HEK293 (cell line): ENCODE measurements at regions not wholly inside any gene's neighbourhood (a gene's known extent, or its start where the extent isn't known, plus 50 kb on each side); places are given as distances from the start of the nearest gene placed in this dataset.

ENCODE experiments used
- CTCF ChIA-PET: fragments of 350-600 bp; formaldehyde crosslinking; extraction: SDS; loops from one replicate; lab custom pipeline; 2021; ENCODE audit warnings: antibody characterized with exemption; lab: Yijun Ruan, JAX
- POLR2A ChIA-PET: fragments of 300-600 bp; formaldehyde crosslinking; extraction: SDS; loops from one replicate; lab custom pipeline; 2020; ENCODE audit warnings: antibody characterized with exemption, inconsistent platforms; lab: Yijun Ruan, JAX
- H3K27ac ChIP-seq: fragments of 200-500 bp; sonication (Bioruptor generic); 2 replicates; pipeline ENCODE4 v1.5.1; 2014; ENCODE audit warnings: low read depth, low read length, control low read depth, inconsistent platforms; ENCODE audit errors: extremely low read depth
- H3K36me3 ChIP-seq, 2 experiments: fragments of 200-500 bp in 1 of 2; sonication (Bioruptor generic) in 1 of 2; 1 replicate in 1 of 2; 2 replicates in 1 of 2; pipeline ENCODE4 v1.5.1; 2014 to 2017; ENCODE audit warnings: inconsistent platforms in 2 of 2, low read length in 2 of 2; ENCODE audit not compliant: control insufficient read depth in 2 of 2, insufficient read depth in 1 of 2
- H3K4me1 ChIP-seq: fragments of 200-500 bp; sonication (Bioruptor generic); 2 replicates; pipeline ENCODE4 v1.5.1; 2014; ENCODE audit warnings: mild to moderate bottlenecking, low read length, inconsistent platforms; ENCODE audit not compliant: control insufficient read depth, insufficient read depth
- H3K4me3 ChIP-seq: 2 replicates; pipeline ENCODE4 v1.5.1; 2011; ENCODE audit warnings: low read depth, mild to moderate bottlenecking, control low read depth, low read length, moderate library complexity
- H3K9me3 ChIP-seq: fragments of 200-500 bp; sonication (Bioruptor generic); 2 replicates; pipeline ENCODE4 v1.5.1; 2014; ENCODE audit warnings: low read depth, low read length, inconsistent platforms; ENCODE audit not compliant: control insufficient read depth, insufficient read depth
- GLI4 ChIP-seq: fragments of 450-650 bp; formaldehyde crosslinking; IDR thresholded peaks from 2 replicates; pipeline ENCODE4 v1.5.1; 2016; ENCODE audit warnings: missing biosample characterization, missing genetic modification characterization
- RBAK ChIP-seq: fragments of 450-650 bp; formaldehyde crosslinking; IDR thresholded peaks from 2 replicates; pipeline ENCODE4 v1.5.1; 2016; ENCODE audit warnings: missing biosample characterization, missing genetic modification characterization
- TSHZ1 ChIP-seq: fragments of 450-650 bp; formaldehyde crosslinking; IDR thresholded peaks from 2 replicates; pipeline ENCODE4 v1.5.1; 2016; ENCODE audit warnings: missing biosample characterization, missing genetic modification characterization, borderline replicate concordance
- ZBTB44 ChIP-seq: fragments of 450-650 bp; IDR thresholded peaks from 2 replicates; pipeline ENCODE4 v1.5.1; 2018; ENCODE audit warnings: missing biosample characterization, mild to moderate bottlenecking, missing genetic modification characterization
- ZBTB6 ChIP-seq: fragments of 450-650 bp; formaldehyde crosslinking; IDR thresholded peaks from 2 replicates; pipeline ENCODE4 v1.5.1; 2017; ENCODE audit warnings: missing biosample characterization, missing genetic modification characterization
- ZFHX2 ChIP-seq: fragments of 450-650 bp; formaldehyde crosslinking; conservative IDR thresholded peaks from 2 replicates; pipeline ENCODE4 v1.5.1; 2016; ENCODE audit warnings: missing biosample characterization, missing genetic modification characterization
- ZFP41 ChIP-seq: fragments of 450-650 bp; formaldehyde crosslinking; IDR thresholded peaks from 2 replicates; pipeline ENCODE4 v1.5.1; 2016; ENCODE audit warnings: missing biosample characterization, missing genetic modification characterization, borderline replicate concordance
- ZNF114 ChIP-seq: fragments of 450-650 bp; formaldehyde crosslinking; IDR thresholded peaks from 2 replicates; pipeline ENCODE4 v1.5.0; 2017; ENCODE audit warnings: missing biosample characterization, missing genetic modification characterization
- ZNF157 ChIP-seq: fragments of 450-650 bp; formaldehyde crosslinking; IDR thresholded peaks from 2 replicates; pipeline ENCODE4 v1.5.1; 2016; ENCODE audit warnings: missing biosample characterization, missing genetic modification characterization
- ZNF18 ChIP-seq: fragments of 450-650 bp; formaldehyde crosslinking; IDR thresholded peaks from 2 replicates; pipeline ENCODE4 v1.5.1; 2016; ENCODE audit warnings: missing biosample characterization, missing genetic modification characterization
- ZNF274 ChIP-seq, 2 experiments: fragments of 200-500 bp in 1 of 2; fragments of 450-650 bp in 1 of 2; sonication (Bioruptor generic) in 1 of 2; formaldehyde crosslinking in 1 of 2; IDR thresholded peaks; 2 replicates each; pipeline versions ENCODE4 v1.5.1 to v1.6.1; 2014 to 2016; ENCODE audit warnings: borderline replicate concordance in 1 of 2, inconsistent platforms in 1 of 2, low read length in 1 of 2, missing biosample characterization in 1 of 2, missing genetic modification characterization in 1 of 2
- ZNF362 ChIP-seq: fragments of 450-650 bp; formaldehyde crosslinking; IDR thresholded peaks from 2 replicates; pipeline ENCODE4 v1.5.1; 2016; ENCODE audit warnings: missing biosample characterization, missing genetic modification characterization
- ZNF404 ChIP-seq: fragments of 450-650 bp; formaldehyde crosslinking; IDR thresholded peaks from 2 replicates; pipeline ENCODE4 v1.5.1; 2017; ENCODE audit warnings: missing biosample characterization, missing genetic modification characterization
- ZNF423 ChIP-seq: fragments of 450-650 bp; formaldehyde crosslinking; IDR thresholded peaks from 2 replicates; pipeline ENCODE4 v1.5.1; 2016; ENCODE audit warnings: missing biosample characterization, missing genetic modification characterization
- ZNF514 ChIP-seq: fragments of 450-650 bp; formaldehyde crosslinking; IDR thresholded peaks from 2 replicates; pipeline ENCODE4 v1.5.1; 2016; ENCODE audit warnings: missing biosample characterization, missing genetic modification characterization
- ZNF521 ChIP-seq: fragments of 450-650 bp; formaldehyde crosslinking; IDR thresholded peaks from 2 replicates; pipeline ENCODE4 v1.5.1; 2017; ENCODE audit warnings: missing biosample characterization, mild to moderate bottlenecking, missing genetic modification characterization
- ZNF549 ChIP-seq: fragments of 450-650 bp; IDR thresholded peaks from 2 replicates; pipeline ENCODE4 v1.5.1; 2018; ENCODE audit warnings: missing biosample characterization, missing genetic modification characterization, mild to moderate bottlenecking, inconsistent platforms, moderate library complexity
- ZNF560 ChIP-seq: fragments of 450-650 bp; formaldehyde crosslinking; IDR thresholded peaks from 2 replicates; pipeline ENCODE4 v1.5.1; 2017; ENCODE audit warnings: missing biosample characterization, missing genetic modification characterization, borderline replicate concordance
- ZNF629 ChIP-seq: fragments of 450-650 bp; formaldehyde crosslinking; IDR thresholded peaks from 2 replicates; pipeline ENCODE4 v1.5.1; 2017; ENCODE audit warnings: missing biosample characterization, missing genetic modification characterization
- ZNF664 ChIP-seq: fragments of 450-650 bp; formaldehyde crosslinking; IDR thresholded peaks from 2 replicates; pipeline ENCODE4 v1.5.1; 2016; ENCODE audit warnings: missing biosample characterization, missing genetic modification characterization
- ZNF707 ChIP-seq: fragments of 450-650 bp; formaldehyde crosslinking; IDR thresholded peaks from 2 replicates; pipeline ENCODE4 v1.5.1; 2016; ENCODE audit warnings: missing biosample characterization, missing genetic modification characterization
- ZNF776 ChIP-seq: fragments of 450-650 bp; formaldehyde crosslinking; IDR thresholded peaks from 2 replicates; pipeline ENCODE4 v1.5.0; 2017; ENCODE audit warnings: missing biosample characterization, missing genetic modification characterization, borderline replicate concordance
- ZNF791 ChIP-seq: fragments of 450-650 bp; formaldehyde crosslinking; IDR thresholded peaks from 2 replicates; pipeline ENCODE4 v1.5.1; 2016; ENCODE audit warnings: missing biosample characterization, missing genetic modification characterization

- no peaks in the 10 kb centered on the region for H3K36me3 ChIP-seq
- TF ChIP-seq ZNF157 (tag by site-specific recombination): peak; percentile 93
- TF ChIP-seq ZBTB44: no peak
- no peak for TF ChIP-seq ZNF791 (tag by site-specific recombination)
- TF ChIP-seq ZNF549 (tag by site-specific recombination): no peak
- POLR2A ChIA-PET: no interaction called here
- H3K4me3 ChIP-seq: no peak overlapping the region
- H3K9me3 ChIP-seq: no peaks in the 10 kb centered on the region
- no peak overlapping the region for H3K27ac ChIP-seq
- CTCF ChIA-PET: interaction anchor here (0.6 to 0.7 kb wide), 4 partner anchors 8 to 218 kb away, joined by 3 to 5 read pairs (median 4); no protein-coding TSS in a partner anchor
- no peaks in the 10 kb centered on the region for H3K4me1 ChIP-seq
These were observed 144.0 kb downstream of the SPTSSA start for GRCh38 chr14:34318014-34318413.

- CTCF ChIA-PET: interaction anchor here (0.6 to 1.8 kb wide), 3 partner anchors 13 to 644 kb away, joined by 3 to 6 read pairs (median 3); no protein-coding TSS in a partner anchor
- POLR2A ChIA-PET: no interaction called here
These were observed 151.3 kb downstream of the SPTSSA start for GRCh38 chr14:34310724-34311123.

GRCh38 chr14:34303811-34304210 lies 158.2 kb downstream of the SPTSSA start:
- Histone ChIP-seq H3K36me3 (no peaks in the 10 kb centered on the region), H3K4me3 (no peak overlapping the region), H3K9me3 (no peaks in the 10 kb centered on the region), H3K4me1 (no peaks in the 10 kb centered on the region), H3K27ac (no peak overlapping the region)
- POLR2A ChIA-PET: interaction anchor here (0.6 kb wide), 1 partner anchor 191 kb away, joined by 4 read pairs; no protein-coding TSS in a partner anchor
- CTCF ChIA-PET: interaction anchor here (0.7 to 6.4 kb wide), 4 partner anchors 13 to 464 kb away, joined by 3 to 41 read pairs (median 8); no protein-coding TSS in a partner anchor
- TF ChIP-seq TSHZ1 (no peak), ZNF629 (tag by site-specific recombination) (no peak), ZNF18 (tag by site-specific recombination) (no peak), ZNF664 (no peak), ZNF404 (no peak), ZNF362 (tag by site-specific recombination) (no peak), ZNF514 (tag by site-specific recombination) (no peak), ZNF521 (tag by site-specific recombination) (no peak), ZNF274 (IDR thresholded peaks at IDR 0.05; ENCODE audit: low read length) (no peak), ZNF274 (tag by site-specific recombination; IDR thresholded peaks at IDR 0.05; ENCODE audit: borderline replicate concordance) (no peak), GLI4 (tag by site-specific recombination) (no peak), ZNF560 (no peak), ZFHX2 (tag by site-specific recombination) (no peak), ZFP41 (tag by site-specific recombination) (no peak), ZNF114 (no peak)
- TF ChIP-seq, all 188 proteins: peak for 0

More at GRCh38 chr14:34310724-34311123, 151.3 kb downstream of the SPTSSA start:
- Histone ChIP-seq H3K9me3 (no peaks in the 10 kb centered on the region), H3K27ac (no peak overlapping the region), H3K36me3 (no peaks in the 10 kb centered on the region), H3K4me1 (no peaks in the 10 kb centered on the region), H3K4me3 (no peak overlapping the region)
- TF ChIP-seq ZNF423 (tag by site-specific recombination) (no peak), ZBTB6 (no peak), ZNF776 (tag by site-specific recombination) (no peak), ZNF707 (tag by site-specific recombination) (peak; percentile 75), RBAK (no peak)
